ENCODE measurements at regions not wholly inside any gene's neighbourhood (a gene's known extent, or its start where the extent isn't known, plus 50 kb on each side); places are given as distances from the start of the nearest gene placed in this dataset.

- TF ChIP-seq CTCF (conservative IDR thresholded peaks at IDR 0.05) (no peak), EZH2 (IDR thresholded peaks at IDR 0.05; ENCODE audit: low read depth) (no peak)
Observed at GRCh38 chr2:4782647-4783046, 909.5 kb upstream of the SOX11 start.
